ENCODE measurements at regions not wholly inside any gene's neighbourhood (a gene's known extent, or its start where the extent isn't known, plus 50 kb on each side); places are given as distances from the start of the nearest gene placed in this dataset.
"Not testable (repeated sequence)": the region's sequence is repeated elsewhere in the genome, so short reads cannot be mapped to it uniquely, and the experiment has no call there.

GRCh38 chr6:113684382-113684901, 172.7 kb upstream of the MARCKS start:
- no peak for TF ChIP-seq CTCF (IDR thresholded peaks at IDR 0.05)
- no peaks in the 10 kb centered on the region for H3K9me3 Mint-ChIP-seq
- ChIA-PET CTCF (no interaction called here), POLR2A (interaction anchor here (0.5 to 0.6 kb wide), 2 partner anchors 111 to 171 kb away, joined by 4 to 8 read pairs; no protein-coding TSS in a partner anchor)
- H3K4me3 Mint-ChIP-seq = no peak overlapping the region
- H3K27ac Mint-ChIP-seq = no peak overlapping the region
- no peak for DNase-seq
- intact Hi-C loops (cut with micrococcal nuclease) = no loop called here
- H3K4me1 Mint-ChIP-seq = peaks cover 26% of the 10 kb centered on the region
- H3K36me3 Mint-ChIP-seq (ENCODE audit: low read depth) = no peaks in the 10 kb centered on the region
- no peak for ATAC-seq (ENCODE audit: low read depth)
- no peaks in the 10 kb centered on the region for H3K27me3 Mint-ChIP-seq

GRCh38 chr6:113686049-113686448, 171.1 kb upstream of the MARCKS start:
- peaks cover 35% of the 10 kb centered on the region for H3K4me1 Mint-ChIP-seq
- DNase-seq (no peak), ATAC-seq (ENCODE audit: low read depth) (no peak)
- no peak overlapping the region for H3K4me3 Mint-ChIP-seq
- ChIA-PET CTCF (interaction anchor here (1.1 kb wide), 1 partner anchor 379 kb away, joined by 3 read pairs; no protein-coding TSS in a partner anchor), POLR2A (no interaction called here)
- H3K36me3 Mint-ChIP-seq (ENCODE audit: low read depth) = no peaks in the 10 kb centered on the region
- no peaks in the 10 kb centered on the region for H3K27me3 Mint-ChIP-seq
- no peak overlapping the region for H3K27ac Mint-ChIP-seq
- no peak for TF ChIP-seq CTCF (IDR thresholded peaks at IDR 0.05)
- no peaks in the 10 kb centered on the region for H3K9me3 Mint-ChIP-seq
- intact Hi-C loops (cut with micrococcal nuclease) = no loop called here

GRCh38 chr6:113689620-113690019, 167.5 kb upstream of the MARCKS start:
- CTCF ChIA-PET = interaction anchor here (1.4 kb wide), 1 partner anchor 168 kb away, joined by 3 read pairs; no protein-coding TSS in a partner anchor
- POLR2A ChIA-PET = interaction anchor here (0.9 to 1.1 kb wide), 2 partner anchors 93 to 169 kb away, joined by 3 to 8 read pairs; no protein-coding TSS in a partner anchor
- intact Hi-C loops (cut with micrococcal nuclease) = loop anchor here (1.0 to 5.0 kb wide), 4 partner anchors 59 to 382 kb away; partner anchors contain the start of gene MARCKS
- H3K27ac Mint-ChIP-seq; H3K36me3 Mint-ChIP-seq (ENCODE audit: low read depth); DNase-seq; H3K4me3 Mint-ChIP-seq; H3K27me3 Mint-ChIP-seq; H3K9me3 Mint-ChIP-seq: not testable (repeated sequence)
- peak; percentile 58 for ATAC-seq (ENCODE audit: low read depth)
- H3K4me1 Mint-ChIP-seq = peaks cover 24% of the 10 kb centered on the region

- DNase-seq (no peak), ATAC-seq (ENCODE audit: low read depth) (peak; percentile 71)
- peaks cover 2% of the 10 kb centered on the region for H3K9me3 Mint-ChIP-seq
- H3K27me3 Mint-ChIP-seq = no peaks in the 10 kb centered on the region
- ChIA-PET POLR2A (interaction anchor here (0.8 to 1.1 kb wide), 3 partner anchors 94 to 168 kb away, joined by 3 to 8 read pairs (median 3); no protein-coding TSS in a partner anchor), CTCF (interaction anchor here (0.8 to 1.1 kb wide), 2 partner anchors 8 to 168 kb away, joined by 3 to 5 read pairs; no protein-coding TSS in a partner anchor)
- H3K27ac Mint-ChIP-seq = peak overlapping the region; percentile 46
- no peaks in the 10 kb centered on the region for H3K36me3 Mint-ChIP-seq (ENCODE audit: low read depth)
- intact Hi-C loops (cut with micrococcal nuclease) = loop anchor here (1.0 to 5.0 kb wide), 4 partner anchors 60 to 383 kb away; partner anchors contain the start of gene MARCKS
- TF ChIP-seq CTCF (IDR thresholded peaks at IDR 0.05) = no peak
- H3K4me3 Mint-ChIP-seq = peak overlapping the region; percentile 19
- H3K4me1 Mint-ChIP-seq = peaks cover 23% of the 10 kb centered on the region
Observed at GRCh38 chr6:113690281-113691259, 166.6 kb upstream of the MARCKS start.

GRCh38 chr6:113691260-113691656, 165.9 kb upstream of the MARCKS start:
- ChIA-PET POLR2A (interaction anchor here (0.8 kb wide), 1 partner anchor 167 kb away, joined by 3 read pairs; no protein-coding TSS in a partner anchor), CTCF (interaction anchor here (1.1 kb wide), 1 partner anchor 168 kb away, joined by 5 read pairs; no protein-coding TSS in a partner anchor)
- H3K36me3 Mint-ChIP-seq (ENCODE audit: low read depth) = no peaks in the 10 kb centered on the region
- H3K27me3 Mint-ChIP-seq = no peaks in the 10 kb centered on the region
- TF ChIP-seq CTCF (IDR thresholded peaks at IDR 0.05) = no peak
- no peak overlapping the region for H3K27ac Mint-ChIP-seq
- H3K4me3 Mint-ChIP-seq = no peak overlapping the region
- DNase-seq = no peak
- no peak for ATAC-seq (ENCODE audit: low read depth)
- H3K4me1 Mint-ChIP-seq = peaks cover 23% of the 10 kb centered on the region
- H3K9me3 Mint-ChIP-seq = peaks cover 2% of the 10 kb centered on the region
- intact Hi-C loops (cut with micrococcal nuclease) = loop anchor here (2.0 to 5.0 kb wide), 2 partner anchors 118 to 384 kb away; no protein-coding TSS in a partner anchor
